NCI-H1048 (cell line): ENCODE measurements at regions not wholly inside any gene's neighbourhood (a gene's known extent, or its start where the extent isn't known, plus 50 kb on each side); places are given as distances from the start of the nearest gene placed in this dataset.
A peak's percentile ranks its signal among the peaks of the same experiment; 100 is the strongest.

ENCODE experiments used
- DNase-seq: peaks from one replicate; lab custom pipeline; 2025; lab: John Stamatoyannopoulos, UW

GRCh38 chr5:124692950-124693349 is 53.5 kb downstream of the ZNF608 start:
- DNase-seq: no peak

GRCh38 chr5:124692324-124692723 is 54.1 kb downstream of the ZNF608 start:
- DNase-seq: no peak

- DNase-seq: no peak
Measured at GRCh38 chr5:124689653-124690052, 56.8 kb downstream of the ZNF608 start.

- DNase-seq: no peak
Measured at GRCh38 chr5:124686239-124687004, 60.0 kb downstream of the ZNF608 start.

GRCh38 chr5:124685404-124685930 is 61.0 kb downstream of the ZNF608 start:
- DNase-seq: no peak

- DNase-seq: no peak
Measured at GRCh38 chr5:124683917-124684555, 62.4 kb downstream of the ZNF608 start.

GRCh38 chr5:124679578-124680199 is 66.8 kb downstream of the ZNF608 start:
- no peak for DNase-seq

- no peak for DNase-seq
Measured at GRCh38 chr5:124678922-124679519, 67.4 kb downstream of the ZNF608 start.

GRCh38 chr5:124678468-124678867 is 68.0 kb downstream of the ZNF608 start:
- no peak for DNase-seq

- no peak for DNase-seq
Measured at GRCh38 chr5:124677374-124678351, 68.8 kb downstream of the ZNF608 start.

GRCh38 chr5:124675931-124676846 is 70.2 kb downstream of the ZNF608 start:
- no peak for DNase-seq

- DNase-seq: no peak
Measured at GRCh38 chr5:124671193-124671592, 75.2 kb downstream of the ZNF608 start.

- no peak for DNase-seq
Measured at GRCh38 chr5:124670722-124671184, 75.7 kb downstream of the ZNF608 start.

- peak; percentile 55 for DNase-seq
Measured at GRCh38 chr5:124669956-124670721, 76.3 kb downstream of the ZNF608 start.

GRCh38 chr5:124669300-124669648 is 77.2 kb downstream of the ZNF608 start:
- no peak for DNase-seq

GRCh38 chr5:124668353-124669299 is 77.8 kb downstream of the ZNF608 start:
- DNase-seq: no peak

- DNase-seq: no peak
Measured at GRCh38 chr5:124665625-124666024, 80.8 kb downstream of the ZNF608 start.

GRCh38 chr5:124665035-124665434 is 81.4 kb downstream of the ZNF608 start:
- DNase-seq: no peak
